ENCODE measurements at regions not wholly inside any gene's neighbourhood (a gene's known extent, or its start where the extent isn't known, plus 50 kb on each side); places are given as distances from the start of the nearest gene placed in this dataset.

DNA sequence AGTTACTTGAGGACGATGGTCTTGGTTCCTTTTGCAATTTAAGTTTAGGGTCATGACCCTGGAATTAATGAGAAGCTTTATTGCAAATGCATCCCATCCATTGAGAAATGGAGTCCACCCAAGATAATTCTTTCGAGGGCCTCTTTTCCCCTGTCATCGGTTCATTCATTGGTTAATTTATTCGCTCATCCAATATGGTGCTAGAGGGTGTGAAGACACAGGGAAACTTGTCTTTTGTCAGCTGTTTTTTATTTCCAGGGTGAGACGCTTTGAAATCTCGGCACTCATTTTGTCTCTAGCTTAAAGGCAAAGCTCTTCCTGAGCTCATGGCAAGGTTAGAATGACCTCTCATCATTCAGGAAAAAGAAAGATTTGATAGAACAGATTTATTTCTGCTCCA lies 464.2 kb upstream of the EEF2KMT start:
- Histone ChIP-seq H3K27ac (no peak overlapping the region), H3K4me1 (no peaks in the 10 kb centered on the region), H3K9me3 (no peaks in the 10 kb centered on the region), H3K36me3 (no peaks in the 10 kb centered on the region), H3K27me3 (peaks cover 0 to 3% of the 10 kb centered on the region in 2 donors), H3K4me3 (no peak overlapping the region)
- no peak for DNase-seq (ENCODE audit: low spot score in 2 of 2)
- no peak for TF ChIP-seq POLR2A (IDR thresholded peaks at IDR 0.05)
- no peak for TF ChIP-seq POLR2AphosphoS5 (IDR thresholded peaks at IDR 0.05)
- TF ChIP-seq, protein P1, sequence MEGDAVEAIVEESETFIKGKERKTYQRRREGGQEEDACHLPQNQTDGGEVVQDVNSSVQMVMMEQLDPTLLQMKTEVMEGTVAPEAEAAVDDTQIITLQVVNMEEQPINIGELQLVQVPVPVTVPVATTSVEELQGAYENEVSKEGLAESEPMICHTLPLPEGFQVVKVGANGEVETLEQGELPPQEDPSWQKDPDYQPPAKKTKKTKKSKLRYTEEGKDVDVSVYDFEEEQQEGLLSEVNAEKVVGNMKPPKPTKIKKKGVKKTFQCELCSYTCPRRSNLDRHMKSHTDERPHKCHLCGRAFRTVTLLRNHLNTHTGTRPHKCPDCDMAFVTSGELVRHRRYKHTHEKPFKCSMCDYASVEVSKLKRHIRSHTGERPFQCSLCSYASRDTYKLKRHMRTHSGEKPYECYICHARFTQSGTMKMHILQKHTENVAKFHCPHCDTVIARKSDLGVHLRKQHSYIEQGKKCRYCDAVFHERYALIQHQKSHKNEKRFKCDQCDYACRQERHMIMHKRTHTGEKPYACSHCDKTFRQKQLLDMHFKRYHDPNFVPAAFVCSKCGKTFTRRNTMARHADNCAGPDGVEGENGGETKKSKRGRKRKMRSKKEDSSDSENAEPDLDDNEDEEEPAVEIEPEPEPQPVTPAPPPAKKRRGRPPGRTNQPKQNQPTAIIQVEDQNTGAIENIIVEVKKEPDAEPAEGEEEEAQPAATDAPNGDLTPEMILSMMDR (IDR thresholded peaks at IDR 0.05): no peak
- intact Hi-C loops (cut with DNase I; ENCODE audit: low total_unique reads): no loop called here

DNA sequence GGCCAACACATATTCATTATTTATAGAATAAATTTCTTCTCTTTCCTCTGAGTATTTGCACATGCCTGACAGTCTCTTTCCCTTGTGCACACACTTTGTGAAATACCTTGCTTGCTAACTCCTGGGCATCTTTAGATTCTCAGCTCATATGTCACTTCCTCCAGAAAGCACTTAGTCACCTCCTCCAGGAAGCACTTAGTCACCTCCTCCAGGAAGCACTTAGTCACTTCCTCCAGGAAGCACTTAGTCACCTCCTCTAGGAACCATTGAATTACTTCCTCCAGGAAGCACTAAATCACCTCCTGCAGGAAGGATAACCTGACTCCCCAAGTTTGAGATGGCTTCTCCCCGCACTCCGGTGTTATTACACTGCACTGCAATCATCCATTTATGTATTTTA lies 462.5 kb upstream of the EEF2KMT start:
- TF ChIP-seq POLR2A (IDR thresholded peaks at IDR 0.05): no peak
- TF ChIP-seq POLR2AphosphoS5 (IDR thresholded peaks at IDR 0.05): no peak
- TF ChIP-seq, protein P1 (IDR thresholded peaks at IDR 0.05): no peak
- intact Hi-C loops (cut with DNase I; ENCODE audit: low total_unique reads): no loop called here

DNA sequence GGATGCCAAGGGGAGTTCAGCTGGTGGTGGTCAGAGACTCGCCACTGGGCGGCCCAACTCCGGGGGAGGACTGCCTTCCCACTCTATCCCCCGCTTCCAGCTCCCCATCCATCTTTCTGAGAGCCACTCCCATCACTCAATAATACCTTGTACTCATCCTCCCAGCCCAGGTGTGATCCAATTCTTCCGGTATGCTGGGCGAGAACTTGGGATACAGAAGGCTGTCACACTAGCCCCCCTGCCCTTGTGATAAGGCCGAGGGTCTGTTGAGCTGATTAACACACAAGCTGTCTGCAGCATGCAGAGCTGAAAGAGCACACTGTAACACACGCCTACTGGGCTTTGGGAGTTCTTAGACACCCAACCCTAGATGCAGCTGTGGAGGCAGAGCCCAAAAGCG lies 460.4 kb upstream of the EEF2KMT start:
- Histone ChIP-seq H3K27me3 (no peaks in the 10 kb centered on the region), H3K27ac (no peak overlapping the region), H3K4me3 (no peak overlapping the region), H3K9me3 (no peaks in the 10 kb centered on the region), H3K4me1 (no peaks in the 10 kb centered on the region), H3K36me3 (no peaks in the 10 kb centered on the region)
- TF ChIP-seq, protein P1 (IDR thresholded peaks at IDR 0.05): no peak
- TF ChIP-seq POLR2AphosphoS5 (IDR thresholded peaks at IDR 0.05) (no peak), POLR2A (IDR thresholded peaks at IDR 0.05) (no peak)
- DNase-seq (ENCODE audit: low spot score in 2 of 2): no peak
- intact Hi-C loops (cut with DNase I; ENCODE audit: low total_unique reads): no loop called here

More for the DNA sequence above, 462.5 kb upstream of the EEF2KMT start:
- Histone ChIP-seq H3K9me3 (no peaks in the 10 kb centered on the region), H3K4me1 (no peaks in the 10 kb centered on the region), H3K27me3 (peaks cover 0 to 3% of the 10 kb centered on the region in 2 donors), H3K27ac (no peak overlapping the region), H3K4me3 (no peak overlapping the region), H3K36me3 (no peaks in the 10 kb centered on the region)
- DNase-seq (ENCODE audit: low spot score in 2 of 2): no peak

DNA sequence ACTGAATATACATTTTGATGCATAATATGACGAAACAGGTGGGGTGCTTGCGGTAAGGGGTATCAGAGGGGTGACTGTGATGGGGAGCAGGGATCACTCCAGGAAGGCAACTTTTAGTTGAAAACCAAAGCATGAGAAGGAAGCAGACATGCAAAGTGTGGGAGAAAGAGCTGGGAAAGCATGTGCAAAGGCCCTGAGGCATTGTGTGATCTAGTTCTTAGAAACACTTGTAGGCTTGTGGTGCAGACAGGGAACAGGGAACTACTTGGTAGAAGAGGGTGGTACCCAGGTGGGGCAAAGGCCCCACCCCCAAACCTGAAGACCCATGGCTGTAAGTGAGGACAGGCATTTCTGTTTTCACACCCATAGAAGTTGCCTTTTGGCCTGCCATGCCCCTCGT lies 459.9 kb upstream of the EEF2KMT start:
- no peak overlapping the region for H3K27ac ChIP-seq
- TF ChIP-seq POLR2AphosphoS5 (IDR thresholded peaks at IDR 0.05) (no peak), POLR2A (IDR thresholded peaks at IDR 0.05) (no peak)
- TF ChIP-seq, protein P1 (IDR thresholded peaks at IDR 0.05): no peak
- no peak overlapping the region for H3K4me3 ChIP-seq
- no peaks in the 10 kb centered on the region for H3K36me3 ChIP-seq
- intact Hi-C loops (cut with DNase I; ENCODE audit: low total_unique reads): no loop called here
- H3K9me3 ChIP-seq: no peaks in the 10 kb centered on the region
- no peak for DNase-seq (ENCODE audit: low spot score in 2 of 2)
- no peaks in the 10 kb centered on the region for H3K4me1 ChIP-seq
- no peaks in the 10 kb centered on the region for H3K27me3 ChIP-seq

DNA sequence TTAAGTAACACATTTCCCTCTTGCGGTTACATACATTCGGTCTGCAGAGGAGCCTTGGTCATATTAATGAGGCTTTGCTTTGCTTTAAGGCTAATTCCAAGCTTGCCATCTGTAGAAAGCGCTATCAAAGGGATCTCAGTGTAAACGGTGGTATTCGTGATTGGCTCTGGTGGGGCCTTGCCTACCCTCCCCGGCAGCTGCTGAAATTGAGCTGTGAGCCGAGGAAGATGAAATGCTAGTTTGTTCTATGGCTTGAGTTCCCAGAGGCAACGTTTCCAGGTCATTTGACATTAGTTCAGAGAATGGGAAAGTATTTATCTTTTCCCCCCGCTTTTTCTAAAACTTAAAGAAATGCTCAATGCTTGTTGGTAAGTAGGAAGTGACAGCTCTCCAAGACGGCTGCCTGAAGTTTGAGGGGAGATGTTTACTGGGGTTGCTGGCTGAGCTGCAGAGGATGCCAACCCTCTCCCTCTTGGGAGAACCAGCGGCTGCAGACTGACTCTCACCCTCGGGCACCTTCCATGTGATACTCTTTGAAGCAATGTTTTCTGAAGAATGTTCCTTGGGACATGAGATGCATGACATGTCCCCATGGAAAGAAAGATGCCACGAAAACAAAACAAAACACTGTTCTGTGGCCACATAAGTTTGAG lies 458.7 kb upstream of the EEF2KMT start:
- Histone ChIP-seq H3K4me1 (no peaks in the 10 kb centered on the region), H3K27me3 (no peaks in the 10 kb centered on the region), H3K27ac (no peak overlapping the region), H3K9me3 (no peaks in the 10 kb centered on the region), H3K4me3 (no peak overlapping the region), H3K36me3 (no peaks in the 10 kb centered on the region)
- intact Hi-C loops (cut with DNase I; ENCODE audit: low total_unique reads): no loop called here
- TF ChIP-seq, protein P1 (IDR thresholded peaks at IDR 0.05): no peak
- TF ChIP-seq POLR2AphosphoS5 (IDR thresholded peaks at IDR 0.05) (no peak), POLR2A (IDR thresholded peaks at IDR 0.05) (no peak)
- no peak for DNase-seq (ENCODE audit: low spot score in 2 of 2)

All from breast epithelium (tissue), 4 donors.